ENCODE measurements at regions not wholly inside any gene's neighbourhood (a gene's known extent, or its start where the extent isn't known, plus 50 kb on each side); places are given as distances from the start of the nearest gene placed in this dataset.

- TF ChIP-seq POLR2A (IDR thresholded peaks at IDR 0.05) (no peak), CTCF (IDR thresholded peaks at IDR 0.05 in 4 of 5, conservative IDR thresholded peaks at IDR 0.05 in 1 of 5) (no peak)
These were observed 279.8 kb upstream of the BOD1L1 start for GRCh38 chr4:13907255-13907751.

All from gastrocnemius medialis (tissue), 4 donors.